Hepatocyte (in vitro differentiated cells): ENCODE measurements at regions not wholly inside any gene's neighbourhood (a gene's known extent, or its start where the extent isn't known, plus 50 kb on each side); places are given as distances from the start of the nearest gene placed in this dataset.

ENCODE experiments used
- DNase-seq: peaks from one replicate; pipeline ENCODE4 v3.0.0-alpha.2; 2016; ENCODE audit warnings: low spot score
- H2AFZ ChIP-seq: fragments of 200-600 bp; sonication (generic); 2 replicates; pipeline ENCODE4 v1.6.0; 2016; ENCODE audit warnings: antibody characterized with exemption, mild to moderate bottlenecking
- H3K27ac ChIP-seq: fragments of 200-600 bp; sonication (generic); 2 replicates; pipeline ENCODE4 v1.5.1; 2016; ENCODE audit warnings: mild to moderate bottlenecking
- H3K27me3 ChIP-seq: fragments of 200-600 bp; sonication (generic); 2 replicates; pipeline ENCODE4 v1.6.1; 2016
- H3K36me3 ChIP-seq: fragments of 200-600 bp; sonication (generic); replicated peaks from 2 replicates; pipeline ENCODE4 v1.5.1; 2016; ENCODE audit warnings: low read depth; ENCODE audit not compliant: insufficient read depth
- H3K4me1 ChIP-seq: fragments of 200-600 bp; sonication (generic); 2 replicates; pipeline ENCODE4 v1.5.1; 2016; ENCODE audit warnings: mild to moderate bottlenecking, moderate library complexity; ENCODE audit not compliant: insufficient read depth
- H3K4me2 ChIP-seq: fragments of 200-600 bp; sonication (generic); 2 replicates; pipeline ENCODE4 v1.6.0; 2016
- H3K4me3 ChIP-seq: fragments of 200-600 bp; sonication (generic); 2 replicates; pipeline ENCODE4 v1.5.1; 2016; ENCODE audit warnings: mild to moderate bottlenecking
- H3K79me2 ChIP-seq: fragments of 200-600 bp; sonication (generic); 2 replicates; pipeline ENCODE4 v1.6.0; 2017; ENCODE audit warnings: mild to moderate bottlenecking
- H3K9me2 ChIP-seq: fragments of 200-600 bp; sonication (generic); replicated peaks from 2 replicates; pipeline ENCODE4 v1.6.0; 2017; ENCODE audit warnings: mild to moderate bottlenecking; ENCODE audit not compliant: insufficient read depth
- H3K9me3 ChIP-seq: fragments of 200-600 bp; sonication (generic); 2 replicates; pipeline ENCODE4 v1.5.1; 2016; ENCODE audit warnings: low read depth, mild to moderate bottlenecking
- H4K20me1 ChIP-seq: fragments of 200-600 bp; sonication (generic); 2 replicates; pipeline ENCODE4 v1.6.0; 2016; ENCODE audit warnings: mild to moderate bottlenecking; ENCODE audit not compliant: insufficient read depth, poor library complexity, severe bottlenecking
- EZH2 ChIP-seq: fragments of 200-600 bp; sonication (generic); IDR thresholded peaks from 2 replicates; pipeline ENCODE4 v1.6.1; 2016; ENCODE audit warnings: antibody characterized with exemption, mild to moderate bottlenecking, borderline replicate concordance
- EZH2phosphoT487 ChIP-seq: fragments of 200-600 bp; sonication (generic); IDR thresholded peaks from one replicate; pipeline ENCODE4 v1.6.1; 2018; ENCODE audit warnings: antibody characterized with exemption, mild to moderate bottlenecking, low read depth, moderate library complexity; ENCODE audit not compliant: unreplicated experiment, severe bottlenecking
- whole genome bisulfite sequencing: methylation state at CpG from one replicate; pipeline ENCODE4 v1.1.6; 2016; ENCODE audit warnings: low lambda C conversion rate; ENCODE audit errors: missing lambda C conversion rate; 5-methylcytosine and 5-hydroxymethylcytosine counted together
- TF ChIP-seq, protein P1 (sequence below): fragments of 200-600 bp; sonication (generic); IDR thresholded peaks from 2 replicates; pipeline ENCODE4 v1.5.1; 2016; ENCODE audit warnings: antibody characterized with exemption, mild to moderate bottlenecking; ENCODE audit not compliant: poor library complexity

DNA sequence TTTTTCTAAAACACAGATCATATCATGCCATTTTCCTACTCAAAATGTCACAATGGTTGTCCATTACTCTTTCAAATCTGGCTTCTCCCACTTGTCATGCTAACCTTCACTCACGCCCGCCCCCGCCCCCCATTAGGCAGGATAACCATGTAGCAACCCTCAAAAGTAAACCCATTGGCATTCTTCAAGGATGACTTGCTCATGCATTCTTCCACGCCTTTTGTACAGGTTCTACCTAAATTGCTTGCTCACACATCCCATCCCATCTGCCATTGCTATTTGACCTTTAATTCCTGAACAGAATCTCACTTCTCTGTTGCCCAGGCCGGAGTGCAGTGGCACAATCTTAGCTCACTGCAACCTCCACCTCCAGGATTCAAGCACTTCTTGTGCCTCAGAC is 389.3 kb downstream of the MCTP2 start:
- no peak overlapping the region for H3K4me3 ChIP-seq
- no peak overlapping the region for H3K4me2 ChIP-seq
- no peak for DNase-seq
- H3K27ac ChIP-seq = no peak overlapping the region
- H2AFZ ChIP-seq = no peak overlapping the region
- no peaks in the 10 kb centered on the region for H4K20me1 ChIP-seq
- H3K9me3 ChIP-seq = no peaks in the 10 kb centered on the region
- 92% methylated on average over 5 of the region's 5 CpGs for WGBS
- H3K79me2 ChIP-seq = no peaks in the 10 kb centered on the region
- H3K4me1 ChIP-seq = no peaks in the 10 kb centered on the region
- TF ChIP-seq EZH2 (no peak), EZH2phosphoT487 (no peak)
- TF ChIP-seq, protein P1, sequence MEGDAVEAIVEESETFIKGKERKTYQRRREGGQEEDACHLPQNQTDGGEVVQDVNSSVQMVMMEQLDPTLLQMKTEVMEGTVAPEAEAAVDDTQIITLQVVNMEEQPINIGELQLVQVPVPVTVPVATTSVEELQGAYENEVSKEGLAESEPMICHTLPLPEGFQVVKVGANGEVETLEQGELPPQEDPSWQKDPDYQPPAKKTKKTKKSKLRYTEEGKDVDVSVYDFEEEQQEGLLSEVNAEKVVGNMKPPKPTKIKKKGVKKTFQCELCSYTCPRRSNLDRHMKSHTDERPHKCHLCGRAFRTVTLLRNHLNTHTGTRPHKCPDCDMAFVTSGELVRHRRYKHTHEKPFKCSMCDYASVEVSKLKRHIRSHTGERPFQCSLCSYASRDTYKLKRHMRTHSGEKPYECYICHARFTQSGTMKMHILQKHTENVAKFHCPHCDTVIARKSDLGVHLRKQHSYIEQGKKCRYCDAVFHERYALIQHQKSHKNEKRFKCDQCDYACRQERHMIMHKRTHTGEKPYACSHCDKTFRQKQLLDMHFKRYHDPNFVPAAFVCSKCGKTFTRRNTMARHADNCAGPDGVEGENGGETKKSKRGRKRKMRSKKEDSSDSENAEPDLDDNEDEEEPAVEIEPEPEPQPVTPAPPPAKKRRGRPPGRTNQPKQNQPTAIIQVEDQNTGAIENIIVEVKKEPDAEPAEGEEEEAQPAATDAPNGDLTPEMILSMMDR = no peak
- no peaks in the 10 kb centered on the region for H3K27me3 ChIP-seq
- no peaks in the 10 kb centered on the region for H3K9me2 ChIP-seq
- H3K36me3 ChIP-seq = no peaks in the 10 kb centered on the region

GRCh38 chr15:94621736-94622135 is 390.4 kb downstream of the MCTP2 start:
- H3K4me3 ChIP-seq = no peak overlapping the region
- H3K27ac ChIP-seq = no peak overlapping the region
- no peak overlapping the region for H2AFZ ChIP-seq
- no peaks in the 10 kb centered on the region for H3K4me1 ChIP-seq
- no peaks in the 10 kb centered on the region for H3K9me2 ChIP-seq
- no peaks in the 10 kb centered on the region for H3K9me3 ChIP-seq
- H4K20me1 ChIP-seq = no peaks in the 10 kb centered on the region
- no peaks in the 10 kb centered on the region for H3K27me3 ChIP-seq
- H3K36me3 ChIP-seq = no peaks in the 10 kb centered on the region
- H3K4me2 ChIP-seq = no peak overlapping the region
- DNase-seq = no peak
- H3K79me2 ChIP-seq = no peaks in the 10 kb centered on the region
- TF ChIP-seq EZH2phosphoT487 (no peak), EZH2 (no peak)
- TF ChIP-seq, protein P1 = no peak

DNA sequence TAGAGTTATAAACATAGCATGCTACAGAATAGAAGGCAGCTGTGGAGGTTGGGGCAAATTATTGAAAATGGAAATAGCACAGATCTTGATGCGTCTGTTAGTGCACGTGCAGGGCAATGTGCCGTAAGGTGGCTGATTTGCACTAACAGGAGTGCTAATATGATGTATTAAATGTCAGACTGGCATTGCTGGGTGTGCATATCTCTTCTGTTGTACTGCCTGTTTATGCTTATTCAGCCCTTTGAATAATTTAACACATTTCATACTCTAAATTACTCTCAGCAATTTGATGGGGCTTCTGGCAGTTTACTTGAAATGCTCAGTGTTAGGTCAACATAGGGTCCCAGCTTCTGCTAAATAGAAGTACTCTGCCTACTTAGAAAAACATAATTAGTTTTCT is 395.6 kb downstream of the MCTP2 start:
- TF ChIP-seq EZH2phosphoT487 = no peak
- no peak for TF ChIP-seq EZH2
- TF ChIP-seq, protein P1 = no peak
- no peak for DNase-seq
- Histone ChIP-seq H3K9me2 (no peaks in the 10 kb centered on the region), H3K79me2 (no peaks in the 10 kb centered on the region), H3K9me3 (no peaks in the 10 kb centered on the region), H3K36me3 (no peaks in the 10 kb centered on the region), H3K4me1 (no peaks in the 10 kb centered on the region), H3K4me3 (no peak overlapping the region), H3K4me2 (no peak overlapping the region), H3K27me3 (no peaks in the 10 kb centered on the region), H3K27ac (no peak overlapping the region), H4K20me1 (no peaks in the 10 kb centered on the region), H2AFZ (no peak overlapping the region)
- 95% methylated on average over 3 of the region's 3 CpGs for WGBS

DNA sequence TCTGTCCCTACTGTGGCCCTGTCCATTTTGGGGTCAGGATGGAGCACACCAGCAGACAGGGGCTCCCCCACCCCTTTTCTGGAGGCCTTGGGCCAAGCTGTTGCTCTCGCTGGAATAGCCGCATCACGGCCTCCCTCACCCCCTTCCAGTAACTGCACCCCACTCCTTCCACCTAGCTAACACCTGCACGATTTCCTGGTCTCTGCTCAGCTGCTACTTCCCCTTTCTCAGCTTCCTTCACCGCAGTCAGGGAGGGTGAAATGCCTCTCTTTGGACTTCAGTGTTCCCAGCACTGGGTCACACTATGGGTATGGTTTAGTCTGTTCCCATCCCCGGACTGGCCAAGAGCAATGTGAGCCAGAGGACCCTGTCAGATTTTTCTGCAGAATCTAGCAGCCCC is 400.2 kb downstream of the MCTP2 start:
- no peaks in the 10 kb centered on the region for H4K20me1 ChIP-seq
- WGBS = 90% methylated on average over 6 of the region's 6 CpGs
- H2AFZ ChIP-seq = no peak overlapping the region
- no peak overlapping the region for H3K27ac ChIP-seq
- no peaks in the 10 kb centered on the region for H3K4me1 ChIP-seq
- H3K79me2 ChIP-seq = no peaks in the 10 kb centered on the region
- no peak overlapping the region for H3K4me3 ChIP-seq
- no peak overlapping the region for H3K4me2 ChIP-seq
- H3K36me3 ChIP-seq = no peaks in the 10 kb centered on the region
- H3K9me3 ChIP-seq = no peaks in the 10 kb centered on the region
- no peaks in the 10 kb centered on the region for H3K27me3 ChIP-seq
- no peak for DNase-seq
- no peaks in the 10 kb centered on the region for H3K9me2 ChIP-seq
- TF ChIP-seq, protein P1 = no peak
- TF ChIP-seq EZH2 (no peak), EZH2phosphoT487 (no peak)
